Thoracic aorta (tissue), 2 donors: ENCODE measurements at regions not wholly inside any gene's neighbourhood (a gene's known extent, or its start where the extent isn't known, plus 50 kb on each side); places are given as distances from the start of the nearest gene placed in this dataset.

Experiments used
- ATAC-seq: fragments of 150-250 bp; one replicate; pipeline ENCODE4 v1.8.0; 2017; ENCODE audit warnings: low read depth; ENCODE audit not compliant: insufficient number of reproducible peaks, low FRiP score
- DNase-seq: peaks from one replicate; pipeline ENCODE4 v3.0.0-alpha.2; 2020; ENCODE audit warnings: low spot score
- H3K27ac ChIP-seq, 2 donors: fragments of 200-600 bp; sonication (generic); 1 replicate in 1 of 2; 2 replicates in 1 of 2; pipeline ENCODE4 v1.5.1; 2016; ENCODE audit warnings: mild to moderate bottlenecking in 2 of 2, moderate library complexity in 2 of 2
- H3K27me3 ChIP-seq: fragments of 200-600 bp; sonication (generic); replicated peaks from 2 replicates; pipeline ENCODE4 v1.6.0; 2016; ENCODE audit warnings: mild to moderate bottlenecking; ENCODE audit not compliant: insufficient read depth
- H3K36me3 ChIP-seq: fragments of 200-600 bp; sonication (generic); one replicate; pipeline ENCODE4 v1.5.1; 2016
- H3K4me1 ChIP-seq, 2 donors: fragments of 200-600 bp; sonication (generic); 1 replicate in 1 of 2; 2 replicates in 1 of 2; pipeline versions ENCODE4 v1.5.1 to v1.6.0; 2016; ENCODE audit warnings: low read depth in 2 of 2, mild to moderate bottlenecking in 1 of 2; ENCODE audit not compliant: control insufficient read depth in 1 of 2
- H3K4me3 ChIP-seq: fragments of 200-600 bp; sonication (generic); 2 replicates; pipeline ENCODE4 v1.5.1; 2016; ENCODE audit warnings: mild to moderate bottlenecking
- H3K9me3 ChIP-seq: fragments of 200-600 bp; sonication (generic); 2 replicates; pipeline ENCODE4 v1.5.1; 2016
- CTCF ChIP-seq: fragments of 200-600 bp; sonication (generic); IDR thresholded peaks from one replicate; pipeline ENCODE4 v1.5.1; 2019; ENCODE audit warnings: antibody characterized with exemption

GRCh38 chr14:34198096-34198495 is 247.2 kb upstream of the EGLN3 start:
- Histone ChIP-seq H3K36me3 (no peaks in the 10 kb centered on the region), H3K9me3 (no peaks in the 10 kb centered on the region), H3K4me3 (no peak overlapping the region), H3K27me3 (no peaks in the 10 kb centered on the region), H3K4me1 (no peaks in the 10 kb centered on the region), H3K27ac (no peak overlapping the region)
- DNase-seq: no peak
- no peak for ATAC-seq
- no peak for TF ChIP-seq CTCF

DNA sequence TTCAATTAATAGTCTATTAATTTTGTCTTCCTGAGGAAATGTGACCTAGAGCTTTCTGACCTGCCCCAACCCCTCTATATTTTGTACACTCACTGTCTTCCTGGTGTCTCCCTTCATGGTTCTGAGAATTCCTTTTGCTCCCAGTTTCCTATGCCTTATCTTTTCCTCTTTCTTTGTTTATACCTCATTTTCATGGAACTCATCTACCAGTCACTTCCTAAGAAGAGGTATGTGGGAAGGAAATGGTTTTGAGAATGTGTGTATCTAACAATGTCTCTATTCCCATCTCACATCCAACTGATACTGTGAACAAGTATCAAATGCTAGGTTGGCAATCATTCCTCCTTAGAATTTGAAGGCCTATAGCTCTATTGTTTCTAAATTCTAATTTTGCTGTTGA is 245.1 kb upstream of the EGLN3 start:
- H3K4me1 ChIP-seq: no peaks in the 10 kb centered on the region
- ATAC-seq: no peak

GRCh38 chr14:34190717-34191116 is 239.8 kb upstream of the EGLN3 start:
- DNase-seq (no peak), ATAC-seq (no peak)
- Histone ChIP-seq H3K27ac (no peak overlapping the region), H3K4me3 (no peak overlapping the region), H3K27me3 (no peaks in the 10 kb centered on the region), H3K4me1 (no peaks in the 10 kb centered on the region), H3K36me3 (no peaks in the 10 kb centered on the region), H3K9me3 (no peaks in the 10 kb centered on the region)
- TF ChIP-seq CTCF: no peak

More for the DNA sequence above, 245.1 kb upstream of the EGLN3 start:
- no peaks in the 10 kb centered on the region for H3K36me3 ChIP-seq
- no peak overlapping the region for H3K27ac ChIP-seq
- H3K4me3 ChIP-seq: no peak overlapping the region
- DNase-seq: no peak
- no peaks in the 10 kb centered on the region for H3K27me3 ChIP-seq
- no peaks in the 10 kb centered on the region for H3K9me3 ChIP-seq
- TF ChIP-seq CTCF: no peak

- no peaks in the 10 kb centered on the region for H3K27me3 ChIP-seq
- no peak overlapping the region for H3K4me3 ChIP-seq
- no peaks in the 10 kb centered on the region for H3K36me3 ChIP-seq
- no peaks in the 10 kb centered on the region for H3K9me3 ChIP-seq
- no peak for DNase-seq
- no peak for ATAC-seq
- no peak overlapping the region for H3K27ac ChIP-seq
- H3K4me1 ChIP-seq: no peaks in the 10 kb centered on the region
- TF ChIP-seq CTCF: no peak
Measured at GRCh38 chr14:34189866-34190265, 239.0 kb upstream of the EGLN3 start.

DNA sequence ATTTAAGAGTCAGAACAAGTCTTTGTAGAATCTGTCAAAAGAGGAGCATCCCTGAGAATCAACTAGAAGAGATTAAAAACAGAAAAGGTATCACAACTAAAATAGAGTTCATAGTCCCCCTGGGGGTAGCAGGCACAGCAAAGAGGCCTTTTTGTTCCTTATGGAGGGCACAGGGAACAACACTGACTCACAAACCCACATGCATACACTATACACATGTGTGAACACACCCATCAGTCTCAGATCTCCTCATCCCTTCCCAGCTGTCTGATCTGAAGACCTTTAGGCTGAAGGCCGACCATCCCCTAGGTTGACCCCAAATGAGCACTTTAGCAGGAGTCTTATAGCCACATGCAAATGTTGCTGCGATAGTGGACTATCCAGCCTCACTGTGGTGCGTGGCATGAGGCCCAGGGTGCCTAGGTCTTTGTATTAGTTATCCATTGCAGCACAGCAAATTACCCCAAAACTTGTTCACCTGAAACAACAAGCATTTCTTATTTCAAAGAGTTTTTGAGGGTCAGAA is 236.7 kb upstream of the EGLN3 start:
- Histone ChIP-seq H3K27me3 (no peaks in the 10 kb centered on the region), H3K36me3 (no peaks in the 10 kb centered on the region), H3K4me1 (no peaks in the 10 kb centered on the region), H3K9me3 (no peaks in the 10 kb centered on the region), H3K27ac (no peak overlapping the region), H3K4me3 (no peak overlapping the region)
- no peak for TF ChIP-seq CTCF
- no peak for ATAC-seq
- no peak for DNase-seq
